GM12878 (cell line): ENCODE measurements at regions not wholly inside any gene's neighbourhood (a gene's known extent, or its start where the extent isn't known, plus 50 kb on each side); places are given as distances from the start of the nearest gene placed in this dataset.

ENCODE experiments used
- ATAC-seq: fragments of 200-7000 bp; cut with Tn5 transposase; 3 replicates; pipeline ENCODE4 v1.9.1; 2020; ENCODE audit warnings: mild to moderate bottlenecking, moderate library complexity
- BruUV-seq: library from RNA; stranded (reverse); fragments of 400-500 nt; replicated peaks from 2 replicates; lab custom pipeline; 2021; lab: Mats Ljungman, UMichigan
- CTCF ChIA-PET: fragments of 300-600 bp; sonication (Branson Sonifier 250); formaldehyde crosslinking; extraction: SDS; loops from one replicate; lab custom pipeline; 2021; ENCODE audit warnings: inconsistent platforms; lab: Yijun Ruan, JAX
- POLR2A ChIA-PET: fragments of 350-600 bp; formaldehyde crosslinking; extraction: SDS; loops from one replicate; lab custom pipeline; 2021; ENCODE audit warnings: inconsistent platforms; lab: Charles Lee
- RAD21 ChIA-PET: fragments of 300-600 bp; sonication (Branson Sonifier 250); formaldehyde crosslinking; loops from one replicate; lab custom pipeline; 2023; ENCODE audit warnings: antibody characterized with exemption; ENCODE audit not compliant: unreplicated experiment; lab: Charles Lee
- SMC1A ChIA-PET: fragments of 300-600 bp; sonication (Branson Sonifier 250); formaldehyde crosslinking; loops from one replicate; lab custom pipeline; 2023; ENCODE audit not compliant: unreplicated experiment, uncharacterized antibody; lab: Charles Lee
- DNase-seq: peaks from one replicate; pipeline ENCODE4 v3.0.0-alpha.2; 2011; ENCODE audit warnings: low read depth, low spot score
- FAIRE-seq: peaks from 3 replicates; lab custom pipeline; 2011; peaks lifted over from hg19 to GRCh38; lab: Jason Lieb, UNC
- H2AFZ ChIP-seq: 2 replicates; pipeline ENCODE4 v1.6.0; 2011; ENCODE audit warnings: low read depth, low read length, control low read depth; ENCODE audit not compliant: control insufficient read depth
- H3K27ac ChIP-seq: 2 replicates; pipeline ENCODE4 v1.5.1; 2011; ENCODE audit warnings: control low read depth; ENCODE audit not compliant: control insufficient read depth, insufficient read depth
- H3K27me3 ChIP-seq, 2 experiments: replicated peaks in 1 of 2; 2 replicates each; pipeline versions ENCODE4 v1.6.0 to v1.6.1; 2011; ENCODE audit warnings: low read length in 1 of 2; ENCODE audit not compliant: control insufficient read depth in 2 of 2, insufficient read depth in 2 of 2
- H3K36me3 ChIP-seq, 2 experiments: 2 replicates each; pipeline ENCODE4 v1.5.1; 2011; ENCODE audit warnings: low read length in 1 of 2; ENCODE audit not compliant: control insufficient read depth in 2 of 2, insufficient read depth in 2 of 2
- H3K4me1 ChIP-seq: 2 replicates; pipeline ENCODE4 v1.6.1; 2011; ENCODE audit warnings: mild to moderate bottlenecking, low read length, moderate library complexity, mixed read lengths; ENCODE audit not compliant: control insufficient read depth, insufficient read depth
- H3K4me2 ChIP-seq: 2 replicates; pipeline ENCODE4 v1.6.0; 2011; ENCODE audit warnings: control low read depth; ENCODE audit not compliant: control insufficient read depth, insufficient read depth
- H3K4me3 ChIP-seq: fragments of 200-600 bp; sonication (generic); 2 replicates; pipeline ENCODE4 v1.5.1; 2016
- H3K79me2 ChIP-seq: 2 replicates; pipeline ENCODE4 v1.6.0; 2011; ENCODE audit warnings: low read length; ENCODE audit not compliant: control insufficient read depth, insufficient read depth
- H3K9ac ChIP-seq: 2 replicates; pipeline ENCODE4 v1.8.0; 2011; ENCODE audit warnings: low read length, control low read depth, mixed read lengths; ENCODE audit not compliant: control insufficient read depth, insufficient read depth
- H3K9me3 ChIP-seq: replicated peaks from 3 replicates; pipeline ENCODE4 v1.5.1; 2011; ENCODE audit warnings: mild to moderate bottlenecking, low read length; ENCODE audit not compliant: control insufficient read depth, insufficient read depth
- H4K20me1 ChIP-seq: 2 replicates; pipeline ENCODE4 v1.6.0; 2011; ENCODE audit not compliant: control insufficient read depth, insufficient read depth
- E2F8 ChIP-seq: fragments of 450-650 bp; IDR thresholded peaks from 2 replicates; pipeline ENCODE4 v1.6.1; 2018; ENCODE audit warnings: mild to moderate bottlenecking, low read depth, moderate library complexity; ENCODE audit not compliant: partially characterized antibody
- EGR1 ChIP-seq, 2 experiments: IDR thresholded peaks; 1 replicate in 1 of 2; 2 replicates in 1 of 2; pipeline ENCODE4 v1.6.1; 2011 to 2012; ENCODE audit warnings: low read depth in 2 of 2, low read length in 2 of 2, borderline replicate concordance in 1 of 2, mild to moderate bottlenecking in 1 of 2, moderate library complexity in 1 of 2
- FOXK2 ChIP-seq: fragments of 450-650 bp; IDR thresholded peaks from 2 replicates; pipeline ENCODE4 v1.6.1; 2017; ENCODE audit warnings: mild to moderate bottlenecking, moderate library complexity
- GABPA ChIP-seq: IDR thresholded peaks from 2 replicates; pipeline ENCODE4 v1.6.1; 2014; ENCODE audit warnings: antibody characterized with exemption, low read depth, mild to moderate bottlenecking, inconsistent platforms
- MAX ChIP-seq: IDR thresholded peaks from 2 replicates; pipeline ENCODE4 v1.6.1; 2012; ENCODE audit warnings: low read depth, low read length, improper control_type of control experiment
- MTA2 ChIP-seq: fragments of 450-650 bp; IDR thresholded peaks from 2 replicates; pipeline ENCODE4 v1.6.1; 2016; ENCODE audit warnings: low read depth, mild to moderate bottlenecking, moderate library complexity
- MTA3 ChIP-seq: IDR thresholded peaks from 2 replicates; pipeline ENCODE4 v1.6.1; 2012; ENCODE audit warnings: low read length, inconsistent platforms, borderline replicate concordance
- NRF1 ChIP-seq: conservative IDR thresholded peaks from 2 replicates; pipeline ENCODE4 v1.6.1; 2011; ENCODE audit warnings: mild to moderate bottlenecking, low read depth, low read length, improper control_type of control experiment
- RCOR1 ChIP-seq: conservative IDR thresholded peaks from 2 replicates; pipeline ENCODE4 v1.6.1; 2012; ENCODE audit warnings: low read depth, low read length, improper control_type of control experiment
- SREBF2 ChIP-seq: IDR thresholded peaks from 2 replicates; pipeline ENCODE4 v1.6.1; 2012; ENCODE audit warnings: mild to moderate bottlenecking, low read length
- SUPT20H ChIP-seq: IDR thresholded peaks from 2 replicates; pipeline ENCODE4 v1.6.1; 2011; ENCODE audit warnings: low read depth, mild to moderate bottlenecking, low read length, moderate library complexity, borderline replicate concordance; ENCODE audit not compliant: control insufficient read depth
- ZNF207 ChIP-seq: fragments of 450-650 bp; IDR thresholded peaks from 2 replicates; pipeline ENCODE4 v1.6.1; 2014; ENCODE audit warnings: antibody characterized with exemption, mild to moderate bottlenecking, borderline replicate concordance
- WGBS: methylation state at CpG from one replicate; pipeline ENCODE4 v1.1.6; 2016; ENCODE audit warnings: low lambda C conversion rate; ENCODE audit not compliant: insufficient replicate concordance, insufficient coverage; ENCODE audit errors: missing lambda C conversion rate; 5-methylcytosine and 5-hydroxymethylcytosine counted together
- in situ Hi-C: fragments of 300-500 bp; cut with MboI; formaldehyde crosslinking; loops from 9 replicates; pipeline ENCODE4 v1.14.3; 2018; ENCODE audit warnings: mixed read lengths
- intact Hi-C: fragments of 100-400 bp; cut with micrococcal nuclease; formaldehyde crosslinking; loops from one replicate; pipeline ENCODE4 v1.14.2; 2022; ENCODE audit not compliant: unreplicated experiment

GRCh38 chr6:163930012-163930411 is 515.5 kb downstream of the QKI start:
- DNase-seq (no peak), ATAC-seq (no peak), FAIRE-seq (no peak)
- BruUV-seq: no TSS peak
- ChIA-PET RAD21 (no interaction called here), POLR2A (interaction anchor here (0.6 kb wide), 1 partner anchor 139 kb away, joined by 3 read pairs; no protein-coding TSS in a partner anchor), CTCF (interaction anchor here (1.0 kb wide), 1 partner anchor 26 kb away, joined by 3 read pairs; no protein-coding TSS in a partner anchor), SMC1A (interaction anchor here (1.0 kb wide), 1 partner anchor 24 kb away, joined by 4 read pairs; no protein-coding TSS in a partner anchor)
- 36% methylated on average over 6 of the region's 6 CpGs for WGBS
- intact Hi-C loops (no loop called here), in situ Hi-C loops (no loop called here)
- Histone ChIP-seq H3K4me1 (no peaks in the 10 kb centered on the region), H3K4me2 (no peak overlapping the region), H2AFZ (no peak overlapping the region), H3K9ac (no peak overlapping the region), H3K9me3 (no peaks in the 10 kb centered on the region), H4K20me1 (no peaks in the 10 kb centered on the region), H3K27ac (no peak overlapping the region), H3K79me2 (no peaks in the 10 kb centered on the region), H3K36me3 (no peaks in the 10 kb centered on the region), H3K4me3 (no peak overlapping the region), H3K27me3 (no peaks in the 10 kb centered on the region)
- no peak for TF ChIP-seq ZNF207
- no peak for TF ChIP-seq E2F8
- TF ChIP-seq GABPA: no peak
- no peak for TF ChIP-seq RCOR1
- TF ChIP-seq SUPT20H: no peak
- TF ChIP-seq MTA3: no peak
- no peak for TF ChIP-seq EGR1 (IDR thresholded peaks at IDR 0.05; ENCODE audit: borderline replicate concordance in 1 of 2, low read depth in 2 of 2, low read length in 2 of 2)
- TF ChIP-seq SREBF2: no peak
- no peak for TF ChIP-seq NRF1
- no peak for TF ChIP-seq MTA2
- no peak for TF ChIP-seq FOXK2
- TF ChIP-seq MAX: no peak
